Stimulated activated naive B cell treated with anti-CD40 and anti-IgM and Interleukin-4, amounts not matched to agents 10 μg/mL and 1 μg/mL and 100 μg/mL, for 72 hours (primary cell): ENCODE measurements at regions not wholly inside any gene's neighbourhood (a gene's known extent, or its start where the extent isn't known, plus 50 kb on each side); places are given as distances from the start of the nearest gene placed in this dataset.

Source experiments
- ATAC-seq, 2 donors: fragments of 150-1000 bp; cut with Tn5 transposase; replicated peaks; 2 replicates each; pipeline ENCODE4 v1.10.0; 2021; ENCODE audit warnings: moderate library complexity in 1 of 2
- DNase-seq: peaks from one replicate; pipeline ENCODE4 v3.0.0; 2021
- H3K27ac Mint-ChIP-seq: one replicate; pipeline ENCODE4 v1.8.0; 2022; ENCODE audit warnings: mild to moderate bottlenecking, mixed read lengths
- H3K27me3 Mint-ChIP-seq, 2 donors: one replicate each; pipeline ENCODE4 v1.8.0; 2022; ENCODE audit warnings: mixed read lengths in 2 of 2
- H3K36me3 Mint-ChIP-seq, 2 donors: one replicate each; pipeline ENCODE4 v1.8.0; 2022; ENCODE audit warnings: mixed read lengths in 2 of 2, mild to moderate bottlenecking in 1 of 2
- H3K4me1 Mint-ChIP-seq, 2 donors: one replicate each; pipeline ENCODE4 v1.8.0; 2022; ENCODE audit warnings: mixed read lengths in 2 of 2, mild to moderate bottlenecking in 1 of 2
- H3K4me3 Mint-ChIP-seq, 2 donors: one replicate each; pipeline ENCODE4 v1.8.0; 2022; ENCODE audit warnings: mild to moderate bottlenecking in 2 of 2, mixed read lengths in 2 of 2, moderate library complexity in 1 of 2
- H3K9me3 Mint-ChIP-seq, 2 donors: one replicate each; pipeline ENCODE4 v1.8.0; 2022; ENCODE audit warnings: mixed read lengths in 2 of 2, mild to moderate bottlenecking in 1 of 2

DNA sequence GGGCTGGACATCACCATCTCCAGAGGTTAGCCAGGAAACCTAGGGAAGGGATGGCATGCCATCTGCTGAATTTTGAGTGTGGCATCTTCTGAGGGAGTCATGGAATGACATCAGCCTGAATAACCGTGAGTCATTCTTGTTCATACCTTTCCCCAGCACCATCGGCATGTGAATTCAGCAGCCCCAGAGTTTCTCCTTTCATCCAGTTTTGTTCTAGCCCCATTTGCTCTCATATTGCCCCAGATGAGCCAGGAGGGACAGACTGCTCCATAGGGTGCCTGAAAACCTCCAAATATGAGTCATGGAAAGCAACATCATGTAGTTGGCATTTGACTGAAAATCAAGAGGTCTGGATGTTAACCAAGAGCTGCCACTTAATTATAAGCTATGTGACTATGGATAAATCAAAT lies 219.2 kb upstream of the SGK1 start:
- Mint-ChIP-seq H3K4me1 (no peaks in the 10 kb centered on the region), H3K27ac (no peak overlapping the region), H3K9me3 (no peaks in the 10 kb centered on the region), H3K27me3 (no peaks in the 10 kb centered on the region), H3K4me3 (no peak overlapping the region), H3K36me3 (no peaks in the 10 kb centered on the region)
- DNase-seq (no peak), ATAC-seq (no peak)

DNA sequence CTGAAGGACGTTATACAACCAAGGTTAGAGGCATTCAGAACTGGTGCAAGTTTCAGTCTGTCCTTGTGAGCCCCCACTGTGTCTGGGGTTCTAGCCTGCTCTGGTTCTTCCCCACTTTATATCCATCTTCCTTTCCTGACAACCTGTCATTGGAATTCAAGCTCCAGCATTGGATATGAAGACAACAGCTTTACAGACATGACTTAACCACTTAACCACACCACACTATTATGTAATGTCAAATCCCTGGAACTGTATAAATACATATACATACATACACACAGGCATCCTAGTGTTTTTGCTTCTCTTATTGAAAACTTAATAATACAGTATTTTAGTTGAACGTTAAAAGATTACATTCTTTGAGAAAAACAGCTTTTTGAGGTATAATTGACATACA lies 217.9 kb upstream of the SGK1 start:
- Mint-ChIP-seq H3K4me1 (no peaks in the 10 kb centered on the region), H3K27me3 (no peaks in the 10 kb centered on the region), H3K36me3 (no peaks in the 10 kb centered on the region), H3K9me3 (no peaks in the 10 kb centered on the region), H3K27ac (no peak overlapping the region), H3K4me3 (no peak overlapping the region)
- DNase-seq (no peak), ATAC-seq (no peak)

DNA sequence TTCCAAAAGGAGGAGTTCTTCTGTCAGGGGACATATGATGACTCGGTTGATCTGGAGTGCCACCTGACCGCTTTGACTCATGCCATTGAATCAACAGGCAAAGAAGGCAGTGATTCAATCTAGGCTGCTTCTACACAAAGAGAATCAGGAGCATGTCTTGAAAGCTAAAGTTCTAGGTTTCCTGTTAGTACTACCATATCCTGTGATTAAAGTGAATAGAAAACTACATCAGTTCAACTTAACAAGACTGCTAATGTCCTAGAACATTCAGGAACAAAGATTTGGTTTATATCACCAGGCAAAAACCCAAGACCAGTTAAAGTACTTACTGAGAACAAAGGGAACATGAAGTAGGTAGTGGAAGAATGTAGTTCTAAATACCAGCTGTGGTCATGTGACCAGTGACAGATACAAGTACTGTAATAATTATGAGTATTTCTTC lies 216.8 kb upstream of the SGK1 start:
- Mint-ChIP-seq H3K4me3 (no peak overlapping the region), H3K4me1 (no peaks in the 10 kb centered on the region), H3K27me3 (no peaks in the 10 kb centered on the region), H3K9me3 (no peaks in the 10 kb centered on the region), H3K27ac (no peak overlapping the region), H3K36me3 (no peaks in the 10 kb centered on the region)
- no peak for ATAC-seq
- no peak for DNase-seq

DNA sequence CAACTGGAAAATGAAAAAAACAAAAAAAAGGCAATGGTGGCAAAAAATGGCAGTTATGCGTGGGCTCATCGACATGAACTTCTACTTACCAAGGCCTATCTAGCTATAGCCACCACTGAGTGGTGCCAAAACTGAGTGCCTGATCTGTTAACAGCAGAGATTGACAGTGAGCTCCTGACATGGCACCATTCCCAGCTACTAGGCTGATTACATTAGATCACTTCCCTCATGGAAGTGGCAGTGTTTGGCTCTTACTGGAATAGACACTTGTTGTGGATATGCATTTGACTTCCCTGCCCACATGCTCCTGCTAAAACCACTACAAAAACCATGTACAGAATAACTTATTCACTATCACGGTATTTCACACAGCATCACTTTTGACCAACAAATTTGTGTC lies 216.1 kb upstream of the SGK1 start:
- Mint-ChIP-seq H3K27me3 (peaks cover 0 to 5% of the 10 kb centered on the region in 2 donors), H3K9me3 (no peaks in the 10 kb centered on the region), H3K36me3 (no peaks in the 10 kb centered on the region), H3K27ac (no peak overlapping the region), H3K4me1 (no peaks in the 10 kb centered on the region), H3K4me3 (no peak overlapping the region)
- ATAC-seq (no peak), DNase-seq (no peak)

DNA sequence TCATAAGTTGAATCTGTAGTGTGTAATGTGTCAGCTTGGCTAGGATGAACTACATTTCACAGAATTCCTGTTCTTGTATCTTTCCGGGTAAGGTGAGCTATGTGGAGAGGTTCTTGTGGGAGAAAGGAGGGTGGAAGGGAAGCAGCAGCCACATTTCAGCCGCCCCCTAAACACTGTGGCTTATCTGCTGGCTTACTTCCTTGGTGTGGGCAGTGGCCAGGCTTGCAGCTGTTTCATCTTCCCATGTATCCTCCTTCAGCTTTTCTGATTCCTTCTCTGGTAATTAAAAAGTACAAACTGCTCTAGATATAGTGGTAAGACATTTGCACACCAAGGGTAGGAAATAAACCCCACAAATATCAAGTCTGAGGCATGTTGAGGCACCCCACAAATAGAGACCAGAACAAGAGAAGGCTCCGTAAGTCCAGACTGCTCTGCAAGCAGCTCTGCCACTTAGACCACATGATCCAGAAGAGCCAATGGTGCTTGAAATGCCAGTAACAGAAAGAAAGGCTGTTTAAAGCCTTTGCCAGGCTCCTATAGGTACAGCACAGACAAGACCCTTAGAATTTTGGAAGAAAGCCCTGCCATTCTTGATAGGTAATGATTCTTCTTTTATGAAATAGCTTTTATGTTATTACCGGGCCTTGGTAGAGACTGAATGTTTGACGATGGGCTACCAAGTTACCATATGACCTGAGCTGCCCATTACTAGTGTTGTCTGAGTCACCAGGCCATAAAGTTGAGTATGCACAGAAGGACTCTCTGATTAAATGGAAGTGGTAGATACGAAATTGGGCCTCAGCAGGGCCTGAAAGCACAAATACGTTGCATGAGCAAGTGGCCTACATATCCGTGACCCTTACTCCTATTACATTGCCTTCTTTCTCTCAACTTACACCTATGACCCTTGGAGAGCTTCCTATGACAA lies 215.0 kb upstream of the SGK1 start:
- Mint-ChIP-seq H3K27ac (no peak overlapping the region), H3K36me3 (no peaks in the 10 kb centered on the region), H3K4me3 (no peak overlapping the region), H3K9me3 (no peaks in the 10 kb centered on the region), H3K4me1 (no peaks in the 10 kb centered on the region), H3K27me3 (peaks cover 0 to 5% of the 10 kb centered on the region in 2 donors)
- ATAC-seq (no peak), DNase-seq (no peak)

DNA sequence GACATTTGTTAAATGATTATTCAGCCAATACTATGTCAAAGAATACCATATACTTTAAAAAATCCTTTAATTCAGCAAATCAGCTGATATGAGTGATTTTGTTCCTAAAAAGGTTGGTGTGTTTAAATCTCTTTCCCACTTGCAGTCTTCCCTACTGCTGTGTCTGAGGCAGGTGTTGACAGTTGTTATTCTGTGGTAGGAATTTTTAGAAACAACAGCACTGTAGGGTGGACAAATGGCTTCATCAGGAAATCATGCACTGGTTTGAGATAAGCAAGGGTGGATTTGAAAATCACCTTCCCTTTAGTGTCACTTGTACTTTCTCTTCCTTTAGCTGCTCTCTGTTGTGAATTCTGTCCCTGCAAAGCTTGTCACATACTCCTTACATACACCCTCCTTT lies 213.7 kb upstream of the SGK1 start:
- Mint-ChIP-seq H3K27ac (no peak overlapping the region), H3K9me3 (no peaks in the 10 kb centered on the region), H3K27me3 (peaks cover 0 to 5% of the 10 kb centered on the region in 2 donors), H3K4me3 (no peak overlapping the region), H3K36me3 (no peaks in the 10 kb centered on the region), H3K4me1 (no peaks in the 10 kb centered on the region)
- ATAC-seq = no peak
- DNase-seq = no peak

DNA sequence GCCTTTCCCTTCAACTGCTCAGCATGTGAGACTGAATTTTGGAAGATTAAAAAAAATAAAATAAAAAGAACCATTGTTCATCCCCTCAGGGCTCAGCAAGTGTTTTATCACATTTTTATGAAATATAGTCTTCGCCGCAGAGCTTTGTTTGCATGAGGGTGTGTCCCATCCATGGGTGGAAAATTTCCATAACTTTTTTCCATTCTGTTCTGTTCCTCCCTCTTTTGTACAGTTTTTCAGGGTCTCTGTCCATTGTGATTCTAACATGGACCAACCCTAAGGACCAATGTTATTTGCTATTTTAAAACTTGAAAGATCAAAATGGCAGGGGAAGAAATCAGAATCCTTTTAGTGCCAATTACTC lies 213.3 kb upstream of the SGK1 start:
- Mint-ChIP-seq H3K4me3 (no peak overlapping the region), H3K27ac (no peak overlapping the region), H3K9me3 (no peaks in the 10 kb centered on the region), H3K27me3 (peaks cover 0 to 5% of the 10 kb centered on the region in 2 donors), H3K4me1 (no peaks in the 10 kb centered on the region), H3K36me3 (no peaks in the 10 kb centered on the region)
- ATAC-seq (no peak), DNase-seq (no peak)

DNA sequence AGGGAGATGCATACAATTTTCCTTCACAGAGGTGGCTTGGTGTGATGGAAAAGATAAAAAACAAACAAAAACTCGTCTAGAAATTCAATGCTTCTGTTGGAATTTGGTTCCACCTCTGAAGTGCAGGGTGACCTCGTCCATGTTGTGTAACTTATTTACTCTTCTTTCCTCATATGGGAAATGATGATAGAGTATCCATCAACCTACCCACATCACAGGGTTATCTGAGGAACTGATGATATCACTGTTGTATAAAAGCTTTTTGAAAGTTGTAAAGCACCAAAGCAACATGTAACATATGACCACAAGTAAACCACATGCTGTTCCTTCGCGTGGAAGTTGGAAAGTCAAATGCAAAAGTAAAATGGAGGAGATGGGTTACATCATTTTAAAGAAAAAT lies 212.0 kb upstream of the SGK1 start:
- no peak overlapping the region for H3K4me3 Mint-ChIP-seq
- no peaks in the 10 kb centered on the region for H3K4me1 Mint-ChIP-seq
- H3K27ac Mint-ChIP-seq = no peak overlapping the region
- DNase-seq (no peak), ATAC-seq (no peak)
- peaks cover 0 to 5% of the 10 kb centered on the region in 2 donors for H3K27me3 Mint-ChIP-seq
- H3K9me3 Mint-ChIP-seq = no peaks in the 10 kb centered on the region
- no peaks in the 10 kb centered on the region for H3K36me3 Mint-ChIP-seq

DNA sequence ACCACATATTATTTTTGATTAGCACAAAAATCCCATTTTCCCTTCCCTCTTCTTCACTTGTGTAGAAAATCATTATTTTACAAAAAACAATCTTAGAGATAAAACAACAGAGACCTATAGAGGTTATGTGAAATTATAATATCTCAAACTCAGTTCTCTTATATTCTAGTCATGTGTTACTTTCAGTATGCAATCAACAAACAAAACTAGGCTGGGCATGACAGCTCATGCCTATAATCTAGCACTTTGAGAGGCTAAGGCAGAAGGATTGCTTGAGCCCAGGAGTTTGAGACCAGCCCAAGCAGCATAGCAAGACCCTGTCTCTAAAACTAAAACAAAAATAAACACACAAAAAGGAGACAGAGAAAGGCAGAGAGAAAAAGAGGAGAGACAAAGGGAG lies 211.4 kb upstream of the SGK1 start:
- ATAC-seq (no peak), DNase-seq (no peak)
- H3K36me3 Mint-ChIP-seq = no peaks in the 10 kb centered on the region
- no peak overlapping the region for H3K27ac Mint-ChIP-seq
- H3K9me3 Mint-ChIP-seq = no peaks in the 10 kb centered on the region
- no peak overlapping the region for H3K4me3 Mint-ChIP-seq
- H3K27me3 Mint-ChIP-seq = peaks cover 0 to 5% of the 10 kb centered on the region in 2 donors
- H3K4me1 Mint-ChIP-seq = no peaks in the 10 kb centered on the region

DNA sequence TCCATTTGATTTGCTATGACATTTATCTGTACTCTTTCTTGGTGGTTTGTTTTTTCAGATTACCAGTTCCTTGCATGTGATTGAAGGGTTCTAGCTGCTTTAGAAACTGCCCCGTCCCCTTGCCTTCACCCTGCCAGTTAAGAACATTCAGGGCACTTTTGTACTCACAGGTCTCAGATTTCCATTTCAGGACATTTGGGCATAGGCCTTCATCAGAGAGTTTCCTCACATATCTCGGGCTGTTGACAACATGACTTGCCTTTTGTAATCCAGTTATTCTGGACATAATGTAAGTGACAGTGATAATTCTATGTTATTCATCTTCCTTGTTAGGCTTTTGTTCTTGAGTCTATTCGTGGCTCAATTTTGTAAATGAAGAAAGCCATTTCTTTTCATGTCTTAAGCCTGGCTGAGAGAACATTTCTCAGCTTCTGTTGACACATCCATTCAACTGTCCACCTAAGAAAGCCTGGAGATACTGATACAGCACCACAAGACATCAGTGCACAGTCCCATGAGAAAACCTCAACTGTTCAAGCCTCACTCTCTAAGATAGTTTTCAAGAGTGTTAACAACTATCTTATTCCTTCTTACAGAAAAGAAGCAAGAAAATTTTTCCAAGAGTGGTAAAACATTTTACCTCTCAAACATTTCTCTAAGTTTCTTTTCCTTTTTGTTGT lies 209.3 kb upstream of the SGK1 start:
- ATAC-seq (no peak), DNase-seq (no peak)
- no peaks in the 10 kb centered on the region for H3K36me3 Mint-ChIP-seq
- no peak overlapping the region for H3K4me3 Mint-ChIP-seq
- H3K9me3 Mint-ChIP-seq = no peaks in the 10 kb centered on the region
- H3K27ac Mint-ChIP-seq = no peak overlapping the region
- no peaks in the 10 kb centered on the region for H3K4me1 Mint-ChIP-seq
- peaks cover 0 to 5% of the 10 kb centered on the region in 2 donors for H3K27me3 Mint-ChIP-seq

DNA sequence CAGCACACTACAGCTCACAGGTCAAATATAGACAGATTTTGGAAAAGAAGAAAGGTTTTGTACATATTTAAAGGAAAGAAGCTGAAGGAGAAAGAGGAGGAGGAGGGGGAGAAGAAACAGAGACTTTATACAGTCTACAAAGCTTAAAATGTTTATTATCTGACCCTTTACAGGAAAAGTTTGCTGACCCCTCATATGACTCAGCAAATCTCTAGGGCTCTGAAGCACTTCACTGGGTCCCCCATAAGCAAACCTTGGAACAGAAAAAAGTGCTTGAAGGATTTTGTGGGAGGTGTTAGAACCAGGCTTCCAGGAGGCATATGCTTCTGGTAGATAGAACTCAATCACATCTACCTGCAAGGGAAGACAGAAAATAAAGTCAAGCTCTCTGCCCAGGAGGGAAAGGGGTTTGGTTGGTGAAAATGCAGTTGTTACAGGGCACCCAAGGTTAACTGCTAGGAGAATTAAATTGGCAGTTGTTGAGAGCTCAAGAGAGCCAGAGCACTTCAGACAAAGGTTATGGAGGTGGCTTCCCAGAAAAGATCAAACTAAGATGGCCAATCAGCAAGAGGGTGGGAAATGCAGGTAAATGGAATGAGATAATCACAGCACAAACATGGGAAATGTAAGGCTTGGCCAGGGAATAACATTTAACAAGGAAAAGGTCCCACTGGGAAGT lies 207.4 kb upstream of the SGK1 start:
- ATAC-seq (no peak), DNase-seq (no peak)
- Mint-ChIP-seq H3K9me3 (no peaks in the 10 kb centered on the region), H3K4me3 (no peak overlapping the region), H3K27me3 (peaks cover 0 to 5% of the 10 kb centered on the region in 2 donors), H3K4me1 (peaks cover 6 to 8% of the 10 kb centered on the region in 2 donors), H3K36me3 (no peaks in the 10 kb centered on the region), H3K27ac (no peak overlapping the region)

DNA sequence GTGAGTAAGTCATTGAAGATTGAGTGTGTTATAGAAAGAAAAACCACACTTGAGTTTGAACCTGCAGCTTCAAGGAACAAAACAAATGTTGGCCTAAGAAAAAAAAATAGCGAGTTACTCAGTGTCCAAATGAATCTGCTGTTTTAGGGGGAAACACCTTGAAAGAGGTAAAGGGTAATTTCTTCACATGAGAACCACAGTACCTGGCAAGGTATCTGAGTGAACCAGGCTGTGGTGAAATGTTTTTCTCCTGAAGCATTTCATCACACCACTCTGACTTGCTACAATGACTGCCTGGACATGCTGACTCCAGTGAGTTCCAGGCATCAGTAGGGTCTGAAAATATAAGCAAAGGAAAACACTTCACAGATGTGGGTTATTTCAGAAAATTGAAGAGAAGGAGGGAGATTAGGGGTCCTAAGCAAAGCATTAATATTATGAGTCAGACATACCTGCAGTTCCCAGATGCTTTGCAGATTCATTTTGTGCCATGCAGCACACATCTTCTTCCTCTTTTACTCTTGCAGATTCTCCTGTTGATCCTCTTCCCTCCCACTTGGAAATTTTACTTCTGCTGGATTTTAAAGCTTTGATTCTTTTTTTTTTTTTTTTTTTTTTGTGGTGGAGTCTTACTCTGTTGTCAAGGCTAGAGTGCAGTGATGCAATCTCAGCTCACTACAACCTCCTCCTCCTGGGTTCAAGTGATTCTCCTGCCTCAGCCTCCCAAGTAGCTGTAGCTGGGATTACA lies 206.2 kb upstream of the SGK1 start:
- ATAC-seq = no peak
- H3K4me3 Mint-ChIP-seq = no peak overlapping the region
- no peak for DNase-seq
- H3K4me1 Mint-ChIP-seq = peaks cover 8 to 20% of the 10 kb centered on the region in 2 donors
- no peaks in the 10 kb centered on the region for H3K27me3 Mint-ChIP-seq
- H3K36me3 Mint-ChIP-seq = no peaks in the 10 kb centered on the region
- H3K9me3 Mint-ChIP-seq = no peaks in the 10 kb centered on the region
- H3K27ac Mint-ChIP-seq = no peak overlapping the region

DNA sequence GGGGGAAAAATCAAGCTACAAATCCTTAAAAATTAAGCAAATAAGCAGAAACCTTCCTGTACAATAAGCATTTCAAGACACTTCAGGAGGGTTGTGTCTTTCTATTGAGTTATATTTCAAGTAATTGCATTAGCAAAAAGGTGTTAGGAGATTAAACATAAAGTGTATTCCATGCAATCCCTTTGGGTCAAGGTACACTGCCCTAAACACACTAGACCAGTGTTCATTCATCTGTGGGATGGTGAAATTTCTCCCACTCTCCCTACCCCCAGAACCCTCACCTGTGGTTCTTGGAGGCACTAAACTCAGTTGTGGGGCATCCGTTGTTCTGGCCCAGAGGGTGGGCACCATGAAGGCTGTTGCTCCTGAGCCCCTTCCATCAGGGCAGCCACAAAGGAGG lies 205.1 kb upstream of the SGK1 start:
- no peak for DNase-seq
- Mint-ChIP-seq H3K9me3 (no peaks in the 10 kb centered on the region), H3K4me3 (no peak overlapping the region), H3K4me1 (peaks cover 8 to 22% of the 10 kb centered on the region in 2 donors), H3K36me3 (no peaks in the 10 kb centered on the region), H3K27me3 (no peaks in the 10 kb centered on the region), H3K27ac (no peak overlapping the region)
- ATAC-seq = no peak

DNA sequence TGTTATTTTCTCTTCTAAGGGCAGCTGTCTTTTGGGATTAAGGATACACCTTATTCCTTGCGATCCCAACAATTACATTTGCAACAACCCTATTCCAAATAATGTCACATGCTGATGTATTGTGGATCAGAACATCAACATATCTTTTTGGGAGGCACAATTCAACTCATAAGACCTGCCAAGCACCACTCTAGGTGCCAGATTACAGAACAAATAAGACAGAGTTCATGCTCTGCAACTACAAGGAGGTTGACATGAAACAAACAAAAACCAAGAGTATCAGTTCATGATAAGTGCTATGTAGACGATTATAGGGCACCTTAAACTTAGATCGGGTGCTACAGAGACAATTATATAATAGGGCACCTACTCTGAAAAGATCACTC lies 203.2 kb upstream of the SGK1 start:
- no peaks in the 10 kb centered on the region for H3K9me3 Mint-ChIP-seq
- no peaks in the 10 kb centered on the region for H3K27me3 Mint-ChIP-seq
- ATAC-seq (no peak), DNase-seq (no peak)
- H3K4me1 Mint-ChIP-seq = peaks cover 10 to 26% of the 10 kb centered on the region in 2 donors
- no peak overlapping the region for H3K27ac Mint-ChIP-seq
- H3K36me3 Mint-ChIP-seq = no peaks in the 10 kb centered on the region
- no peak overlapping the region for H3K4me3 Mint-ChIP-seq
